Mesenchymal stem cell (in vitro differentiated cells and primary cell): ENCODE measurements at regions not wholly inside any gene's neighbourhood (a gene's known extent, or its start where the extent isn't known, plus 50 kb on each side); places are given as distances from the start of the nearest gene placed in this dataset.

Source experiments
- DNase-seq: peaks from one replicate; pipeline ENCODE4 v3.0.0-alpha.2; 2013
- H2AFZ ChIP-seq: one replicate; pipeline ENCODE4 v1.6.1; 2013; ENCODE audit warnings: low read depth, mild to moderate bottlenecking, control low read depth, inconsistent platforms, low read length, moderate library complexity
- H2AK5ac ChIP-seq: 2 replicates; pipeline ENCODE4 v1.6.1; 2013; ENCODE audit warnings: low read length, moderate library complexity, mild to moderate bottlenecking, inconsistent platforms; ENCODE audit not compliant: severe bottlenecking
- H2BK120ac ChIP-seq: one replicate; pipeline ENCODE4 v1.6.1; 2013; ENCODE audit warnings: low read depth, mild to moderate bottlenecking, inconsistent platforms, low read length, moderate library complexity
- H2BK12ac ChIP-seq, 2 experiments: one replicate each; pipeline ENCODE4 v1.6.1; 2013; ENCODE audit warnings: inconsistent platforms in 2 of 2, low read length in 2 of 2, mild to moderate bottlenecking in 2 of 2, moderate library complexity in 2 of 2, control low read depth in 1 of 2
- H2BK15ac ChIP-seq: one replicate; pipeline ENCODE4 v1.6.1; 2013; ENCODE audit warnings: mild to moderate bottlenecking, low read depth, inconsistent platforms; ENCODE audit not compliant: poor library complexity, severe bottlenecking
- H2BK5ac ChIP-seq: 2 replicates; pipeline ENCODE4 v1.6.1; 2013; ENCODE audit warnings: low read depth, mild to moderate bottlenecking, low read length, control low read depth, inconsistent platforms; ENCODE audit not compliant: poor library complexity, severe bottlenecking
- H3K14ac ChIP-seq, 2 experiments: one replicate each; pipeline ENCODE4 v1.6.1; 2013; ENCODE audit warnings: inconsistent platforms in 2 of 2, low read length in 2 of 2, control low read depth in 1 of 2, mild to moderate bottlenecking in 1 of 2, moderate library complexity in 1 of 2
- H3K18ac ChIP-seq, 2 experiments: one replicate each; pipeline ENCODE4 v1.6.1; 2013; ENCODE audit warnings: inconsistent platforms in 2 of 2, low read length in 2 of 2, control low read depth in 1 of 2, low read depth in 1 of 2, mild to moderate bottlenecking in 1 of 2
- H3K23ac ChIP-seq, 2 experiments: one replicate each; pipeline ENCODE4 v1.6.1; 2013; ENCODE audit warnings: inconsistent platforms in 2 of 2, low read length in 2 of 2, mild to moderate bottlenecking in 2 of 2, moderate library complexity in 2 of 2, control low read depth in 1 of 2
- H3K27ac ChIP-seq: 2 replicates; pipeline ENCODE4 v1.5.1; 2013; ENCODE audit warnings: mild to moderate bottlenecking, moderate library complexity, low read length, control low read depth, inconsistent platforms; ENCODE audit not compliant: poor library complexity, severe bottlenecking
- H3K27me3 ChIP-seq, 2 experiments: 2 replicates each; pipeline versions ENCODE4 v1.6.1 to v1.7.0; 2013; ENCODE audit warnings: low read length in 2 of 2, mild to moderate bottlenecking in 2 of 2, moderate library complexity in 2 of 2, control low read depth in 1 of 2, inconsistent platforms in 1 of 2; ENCODE audit not compliant: control insufficient read depth in 1 of 2, insufficient read depth in 1 of 2
- H3K36me3 ChIP-seq, 2 experiments: 2 replicates each; pipeline versions ENCODE4 v1.6.1 to v1.7.0; 2013; ENCODE audit warnings: low read length in 2 of 2, control low read depth in 1 of 2, inconsistent platforms in 1 of 2, low read depth in 1 of 2, mild to moderate bottlenecking in 1 of 2; ENCODE audit not compliant: insufficient read depth in 2 of 2, control insufficient read depth in 1 of 2
- H3K4ac ChIP-seq, 2 experiments: one replicate each; pipeline ENCODE4 v1.6.1; 2013; ENCODE audit warnings: inconsistent platforms in 2 of 2, low read length in 2 of 2, mild to moderate bottlenecking in 2 of 2, moderate library complexity in 2 of 2, control low read depth in 1 of 2, low read depth in 1 of 2
- H3K4me1 ChIP-seq: 2 replicates; pipeline ENCODE4 v1.6.1; 2013; ENCODE audit warnings: low read depth, low read length, control low read depth; ENCODE audit not compliant: control insufficient read depth, insufficient read depth
- H3K4me2 ChIP-seq: 2 replicates; pipeline ENCODE4 v1.6.1; 2013; ENCODE audit warnings: low read length, mild to moderate bottlenecking, inconsistent platforms; ENCODE audit not compliant: poor library complexity, severe bottlenecking
- H3K4me3 ChIP-seq, 2 experiments: 2 replicates each; pipeline versions ENCODE4 v1.5.1 to v1.7.0; 2013; ENCODE audit warnings: low read length in 2 of 2, mild to moderate bottlenecking in 2 of 2, control low read depth in 1 of 2, low read depth in 1 of 2; ENCODE audit not compliant: insufficient read depth in 1 of 2
- H3K79me1 ChIP-seq: replicated peaks from 2 replicates; pipeline ENCODE4 v1.6.1; 2013; ENCODE audit warnings: mild to moderate bottlenecking, control low read depth, low read length, inconsistent platforms; ENCODE audit not compliant: poor library complexity, severe bottlenecking
- H3K9ac ChIP-seq: 2 replicates; pipeline ENCODE4 v1.7.0; 2013; ENCODE audit warnings: mild to moderate bottlenecking, low read length, moderate library complexity
- H3K9me3 ChIP-seq: 2 replicates; pipeline ENCODE4 v1.7.0; 2013; ENCODE audit warnings: mild to moderate bottlenecking, low read length; ENCODE audit not compliant: control insufficient read depth
- H4K8ac ChIP-seq: one replicate; pipeline ENCODE4 v1.6.1; 2013; ENCODE audit warnings: inconsistent platforms, mild to moderate bottlenecking, low read length, moderate library complexity
- H4K91ac ChIP-seq: one replicate; pipeline ENCODE4 v1.6.1; 2013; ENCODE audit warnings: mild to moderate bottlenecking, low read length, inconsistent platforms
- WGBS: methylation state at CpG from one replicate; pipeline ENCODE4 v1.1.7; 2013; ENCODE audit warnings: mixed read lengths; 5-methylcytosine and 5-hydroxymethylcytosine counted together

- Histone ChIP-seq H3K23ac (no peak overlapping the region), H3K18ac (no peak overlapping the region), H2AK5ac (no peak overlapping the region), H2BK12ac (no peak overlapping the region), H3K9me3 (no peaks in the 10 kb centered on the region), H4K8ac (no peak overlapping the region), H3K9ac (no peak overlapping the region), H2BK5ac (no peak overlapping the region), H2BK120ac (no peak overlapping the region), H3K4me3 (no peak overlapping the region), H3K27me3 (peaks cover 0 to 82% of the 10 kb centered on the region in 2 experiments), H3K4me2 (no peak overlapping the region), H3K79me1 (no peaks in the 10 kb centered on the region), H3K4ac (no peak overlapping the region), H3K14ac (no peak overlapping the region), H4K91ac (no peak overlapping the region), H3K4me1 (no peaks in the 10 kb centered on the region), H2AFZ (no peak overlapping the region), H3K27ac (no peak overlapping the region), H2BK15ac (no peak overlapping the region), H3K36me3 (no peaks in the 10 kb centered on the region)
- no peak for DNase-seq
- WGBS, result 100% methylated on average over 1 of the region's 1 CpG
These were observed 659.8 kb upstream of the DIPK2B start for GRCh38 chrX:45860450-45860849.

GRCh38 chrX:45859407-45859806 is 658.7 kb upstream of the DIPK2B start:
- Histone ChIP-seq H4K91ac (no peak overlapping the region), H3K9ac (no peak overlapping the region), H2AFZ (no peak overlapping the region), H2BK12ac (no peak overlapping the region), H3K36me3 (no peaks in the 10 kb centered on the region), H3K79me1 (no peaks in the 10 kb centered on the region), H2BK15ac (no peak overlapping the region), H2BK5ac (no peak overlapping the region), H3K27ac (no peak overlapping the region), H3K9me3 (no peaks in the 10 kb centered on the region), H2AK5ac (no peak overlapping the region), H3K23ac (no peak overlapping the region), H3K18ac (no peak overlapping the region), H3K14ac (no peak overlapping the region), H4K8ac (no peak overlapping the region), H3K4me2 (no peak overlapping the region), H3K4ac (no peak overlapping the region), H3K4me3 (no peak overlapping the region), H3K27me3 (peaks cover 0 to 80% of the 10 kb centered on the region in 2 experiments), H3K4me1 (no peaks in the 10 kb centered on the region), H2BK120ac (no peak overlapping the region)
- no peak for DNase-seq
- 80% methylated on average over 2 of the region's 4 CpGs for WGBS

GRCh38 chrX:45852884-45853283 is 652.2 kb upstream of the DIPK2B start:
- Histone ChIP-seq H4K8ac (no peak overlapping the region), H3K23ac (no peak overlapping the region), H2BK15ac (no peak overlapping the region), H2BK120ac (no peak overlapping the region), H3K4me2 (no peak overlapping the region), H3K9me3 (no peaks in the 10 kb centered on the region), H3K4me3 (no peak overlapping the region), H3K18ac (no peak overlapping the region), H3K4ac (no peak overlapping the region), H2AFZ (no peak overlapping the region), H2BK12ac (no peak overlapping the region), H3K36me3 (no peaks in the 10 kb centered on the region), H3K79me1 (no peaks in the 10 kb centered on the region), H3K4me1 (peaks cover 2% of the 10 kb centered on the region), H3K14ac (no peak overlapping the region), H4K91ac (no peak overlapping the region), H2AK5ac (no peak overlapping the region), H2BK5ac (no peak overlapping the region), H3K27ac (no peak overlapping the region), H3K9ac (no peak overlapping the region), H3K27me3 (peaks cover 0 to 61% of the 10 kb centered on the region in 2 experiments)
- peak; percentile 27 for DNase-seq
- 0% methylated on average over 1 of the region's 3 CpGs for WGBS

- Histone ChIP-seq H3K4me1 (peaks cover 2% of the 10 kb centered on the region), H3K4me2 (peak overlapping the region; percentile 63), H2AFZ (no peak overlapping the region), H2BK120ac (no peak overlapping the region), H4K8ac (no peak overlapping the region), H3K4ac (no peak overlapping the region), H3K14ac (no peak overlapping the region), H3K27me3 (peaks cover 0 to 50% of the 10 kb centered on the region in 2 experiments), H2BK15ac (no peak overlapping the region), H2AK5ac (no peak overlapping the region), H3K79me1 (no peaks in the 10 kb centered on the region), H3K4me3 (peak overlapping the region; percentile 78 to 88), H3K9me3 (no peaks in the 10 kb centered on the region), H3K27ac (peak overlapping the region; percentile 33), H3K23ac (no peak overlapping the region), H2BK12ac (peak overlapping the region in 1 of 2 experiments; percentile 61), H3K9ac (peak overlapping the region; percentile 91), H4K91ac (no peak overlapping the region), H3K36me3 (peaks cover 6 to 8% of the 10 kb centered on the region in 2 experiments), H2BK5ac (no peak overlapping the region), H3K18ac (no peak overlapping the region)
- DNase-seq, result peak; percentile 22
- WGBS, result 0% methylated on average over 7 of the region's 53 CpGs
These were observed 650.8 kb upstream of the DIPK2B start for GRCh38 chrX:45851434-45851991.
